ENCODE measurements at regions not wholly inside any gene's neighbourhood (a gene's known extent, or its start where the extent isn't known, plus 50 kb on each side); places are given as distances from the start of the nearest gene placed in this dataset.

DNA sequence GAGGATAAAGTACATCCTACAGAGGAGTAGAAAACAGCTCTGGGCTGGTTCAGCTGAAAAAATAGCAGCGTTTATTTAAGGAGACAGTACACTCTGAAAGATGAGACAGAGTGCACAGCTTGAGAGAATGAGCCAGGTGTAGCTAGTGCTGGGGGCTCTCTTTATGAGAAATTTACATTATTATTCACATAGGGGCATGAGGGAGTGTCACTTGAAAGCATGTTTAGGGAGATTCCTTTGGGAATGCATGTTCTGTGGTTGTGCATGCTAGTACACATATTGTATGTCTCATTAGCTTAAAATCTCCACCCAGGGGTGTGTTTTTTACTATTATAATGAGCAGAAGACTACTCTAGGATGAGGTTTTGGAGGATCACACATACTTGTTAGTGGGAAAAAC is 1224.4 kb downstream of the REEP3 start:
- TF ChIP-seq, protein P1, sequence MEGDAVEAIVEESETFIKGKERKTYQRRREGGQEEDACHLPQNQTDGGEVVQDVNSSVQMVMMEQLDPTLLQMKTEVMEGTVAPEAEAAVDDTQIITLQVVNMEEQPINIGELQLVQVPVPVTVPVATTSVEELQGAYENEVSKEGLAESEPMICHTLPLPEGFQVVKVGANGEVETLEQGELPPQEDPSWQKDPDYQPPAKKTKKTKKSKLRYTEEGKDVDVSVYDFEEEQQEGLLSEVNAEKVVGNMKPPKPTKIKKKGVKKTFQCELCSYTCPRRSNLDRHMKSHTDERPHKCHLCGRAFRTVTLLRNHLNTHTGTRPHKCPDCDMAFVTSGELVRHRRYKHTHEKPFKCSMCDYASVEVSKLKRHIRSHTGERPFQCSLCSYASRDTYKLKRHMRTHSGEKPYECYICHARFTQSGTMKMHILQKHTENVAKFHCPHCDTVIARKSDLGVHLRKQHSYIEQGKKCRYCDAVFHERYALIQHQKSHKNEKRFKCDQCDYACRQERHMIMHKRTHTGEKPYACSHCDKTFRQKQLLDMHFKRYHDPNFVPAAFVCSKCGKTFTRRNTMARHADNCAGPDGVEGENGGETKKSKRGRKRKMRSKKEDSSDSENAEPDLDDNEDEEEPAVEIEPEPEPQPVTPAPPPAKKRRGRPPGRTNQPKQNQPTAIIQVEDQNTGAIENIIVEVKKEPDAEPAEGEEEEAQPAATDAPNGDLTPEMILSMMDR (IDR thresholded peaks at IDR 0.05; ENCODE audit: low read depth, low read length): no peak
- no peak for TF ChIP-seq EZH2phosphoT487 (IDR thresholded peaks at IDR 0.05; ENCODE audit: low read depth)
